B cell (primary cell): ENCODE measurements at regions not wholly inside any gene's neighbourhood (a gene's known extent, or its start where the extent isn't known, plus 50 kb on each side); places are given as distances from the start of the nearest gene placed in this dataset.

ENCODE experiments used
- ATAC-seq: fragments of 200-7000 bp; cut with Tn5 transposase; one replicate; pipeline ENCODE4 v1.10.0; 2021; ENCODE audit warnings: low read depth, mild to moderate bottlenecking, moderate number of reproducible peaks, moderate library complexity
- CTCF ChIA-PET: fragments of 350-600 bp; sonication (Branson Sonifier 250); formaldehyde crosslinking; loops from one replicate; lab custom pipeline; 2021; ENCODE audit warnings: antibody characterized with exemption, inconsistent platforms; lab: Charles Lee
- POLR2A ChIA-PET: fragments of 350-600 bp; sonication (Branson Sonifier 250); formaldehyde crosslinking; loops from one replicate; lab custom pipeline; 2021; ENCODE audit warnings: antibody characterized with exemption; lab: Charles Lee
- DNase-seq: peaks from one replicate; pipeline ENCODE4 v3.0.0; 2013
- H2AFZ ChIP-seq: 2 replicates; pipeline ENCODE4 v1.6.1; 2012; ENCODE audit warnings: mild to moderate bottlenecking, low read depth, low read length; ENCODE audit not compliant: insufficient read depth, poor library complexity, severe bottlenecking
- H3K27ac ChIP-seq, 2 donors: 1 replicate in 1 of 2; 2 replicates in 1 of 2; pipeline ENCODE4 v1.5.1; 2012 to 2013; ENCODE audit warnings: low read length in 2 of 2, mild to moderate bottlenecking in 2 of 2, moderate library complexity in 1 of 2
- H3K27me3 ChIP-seq, 4 experiments: fragments of 200-600 bp in 1 of 4; sonication (generic) in 1 of 4; replicated peaks in 1 of 4; 1 replicate in 2 of 4; 2 replicates in 2 of 4; pipeline versions ENCODE4 v1.6.1 to v1.7.0; 2013 to 2016; ENCODE audit warnings: low read length in 3 of 4, mild to moderate bottlenecking in 2 of 4, mixed read lengths in 1 of 4, moderate library complexity in 1 of 4; ENCODE audit not compliant: insufficient read depth in 4 of 4, control insufficient read depth in 3 of 4; ENCODE audit errors: control extremely low read depth in 1 of 4
- H3K36me3 ChIP-seq, 2 experiments: replicated peaks in 1 of 2; 1 replicate in 1 of 2; 2 replicates in 1 of 2; pipeline versions ENCODE4 v1.6.1 to v1.7.1; 2013; ENCODE audit warnings: low read length in 1 of 2; ENCODE audit not compliant: insufficient read depth in 2 of 2, control insufficient read depth in 1 of 2; ENCODE audit errors: control extremely low read depth in 1 of 2, extremely low read depth in 1 of 2
- H3K4me1 ChIP-seq, 2 donors: fragments of 200-600 bp in 1 of 2; sonication (generic) in 1 of 2; 1 replicate in 1 of 2; 2 replicates in 1 of 2; pipeline versions ENCODE4 v1.5.1 to v1.6.1; 2013 to 2017; ENCODE audit warnings: low read length in 2 of 2; ENCODE audit not compliant: control insufficient read depth in 2 of 2, insufficient read depth in 2 of 2
- H3K4me2 ChIP-seq: replicated peaks from 2 replicates; pipeline ENCODE3; 2012; ENCODE audit warnings: mild to moderate bottlenecking, low read depth, low read length; ENCODE audit not compliant: poor library complexity, severe bottlenecking
- H3K4me3 ChIP-seq, 5 experiments: fragments of 200-600 bp in 1 of 5; sonication (generic) in 1 of 5; 1 replicate in 3 of 5; 2 replicates in 2 of 5; pipeline versions ENCODE4 v1.5.1 to v1.7.0; 2011 to 2016; ENCODE audit warnings: low read length in 4 of 5, mild to moderate bottlenecking in 4 of 5, low read depth in 2 of 5, control low read depth in 1 of 5, moderate library complexity in 1 of 5; ENCODE audit not compliant: insufficient read depth in 1 of 5; ENCODE audit errors: control extremely low read depth in 1 of 5, extremely low read depth in 1 of 5
- H3K79me2 ChIP-seq: fragments of 200-600 bp; sonication (generic); one replicate; pipeline ENCODE4 v1.6.0; 2016; ENCODE audit warnings: low read length; ENCODE audit not compliant: control insufficient read depth, insufficient read depth
- H3K9ac ChIP-seq: fragments of 200-600 bp; sonication (generic); 2 replicates; pipeline ENCODE4 v1.6.1; 2017; ENCODE audit warnings: mild to moderate bottlenecking, low read length, moderate library complexity
- H3K9me3 ChIP-seq, 3 donors: one replicate each; pipeline versions ENCODE4 v1.6.1 to v1.7.1; 2013; ENCODE audit warnings: low read length in 2 of 3; ENCODE audit not compliant: control insufficient read depth in 2 of 3, insufficient read depth in 1 of 3; ENCODE audit errors: control extremely low read depth in 1 of 3
- H4K20me1 ChIP-seq: 2 replicates; pipeline ENCODE4 v1.6.0; 2012; ENCODE audit warnings: mild to moderate bottlenecking, low read length; ENCODE audit not compliant: insufficient read depth, control insufficient read depth, poor library complexity, severe bottlenecking
- H3K27ac Mint-ChIP-seq: one replicate; pipeline ENCODE4 v1.8.0; 2021; ENCODE audit warnings: mixed read lengths
- H3K27me3 Mint-ChIP-seq: one replicate; pipeline ENCODE4 v1.8.0; 2021; ENCODE audit warnings: mixed read lengths
- H3K4me1 Mint-ChIP-seq: one replicate; pipeline ENCODE4 v1.8.0; 2021; ENCODE audit warnings: mixed read lengths
- H3K4me3 Mint-ChIP-seq: one replicate; pipeline ENCODE4 v1.8.0; 2021; ENCODE audit warnings: mixed read lengths
- H3K9me3 Mint-ChIP-seq: one replicate; pipeline ENCODE4 v1.8.0; 2022; ENCODE audit warnings: mixed read lengths; ENCODE audit not compliant: insufficient read depth
- CTCF ChIP-seq: fragments of 200-600 bp; IDR thresholded peaks from one replicate; pipeline ENCODE4 v1.8.0; 2022; ENCODE audit warnings: antibody characterized with exemption, mild to moderate bottlenecking
- EZH2 ChIP-seq: IDR thresholded peaks from 2 replicates; pipeline ENCODE4 v1.6.1; 2012; ENCODE audit warnings: borderline replicate concordance, low read depth, mild to moderate bottlenecking, moderate library complexity, low read length; ENCODE audit not compliant: insufficient read depth, poor library complexity, severe bottlenecking
- WGBS: methylation state at CpG from one replicate; pipeline ENCODE4 v1.1.5; 2013; ENCODE audit warnings: missing lambda C conversion rate; ENCODE audit not compliant: insufficient coverage; 5-methylcytosine and 5-hydroxymethylcytosine counted together
- intact Hi-C: fragments of 100-400 bp; cut with micrococcal nuclease; formaldehyde crosslinking; loops from one replicate; pipeline ENCODE4 v1.10.0; 2022

GRCh38 chr18:40944576-40944975 is 1010.5 kb upstream of the PIK3C3 start:
- DNase-seq (no peak), ATAC-seq (no peak)
- H3K27ac Mint-ChIP-seq = no peak overlapping the region
- 89% methylated on average over 1 of the region's 2 CpGs for whole genome bisulfite sequencing
- Histone ChIP-seq H3K4me1 (no peaks in the 10 kb centered on the region), H3K4me3 (no peak overlapping the region), H3K9me3 (peaks cover 0 to 5% (median 0%) of the 10 kb centered on the region in 3 donors), H4K20me1 (no peaks in the 10 kb centered on the region), H3K9ac (no peak overlapping the region), H3K27me3 (no peaks in the 10 kb centered on the region), H2AFZ (no peak overlapping the region), H3K4me2 (no peak overlapping the region), H3K27ac (no peak overlapping the region), H3K36me3 (no peaks in the 10 kb centered on the region), H3K79me2 (no peaks in the 10 kb centered on the region)
- H3K4me3 Mint-ChIP-seq = no peak overlapping the region
- no peaks in the 10 kb centered on the region for H3K9me3 Mint-ChIP-seq
- no peaks in the 10 kb centered on the region for H3K4me1 Mint-ChIP-seq
- CTCF ChIA-PET = no interaction called here
- intact Hi-C loops = no loop called here
- no peaks in the 10 kb centered on the region for H3K27me3 Mint-ChIP-seq
- POLR2A ChIA-PET = no interaction called here
- TF ChIP-seq CTCF (no peak), EZH2 (no peak)

GRCh38 chr18:40939656-40940515 is 1015.1 kb upstream of the PIK3C3 start:
- intact Hi-C loops = no loop called here
- no peaks in the 10 kb centered on the region for H3K4me1 Mint-ChIP-seq
- 96% methylated on average over 29 of the region's 31 CpGs for WGBS

More at GRCh38 chr18:40939656-40940515, 1015.1 kb upstream of the PIK3C3 start:
- no peak overlapping the region for H3K4me3 Mint-ChIP-seq
- no peaks in the 10 kb centered on the region for H3K79me2 ChIP-seq
- H2AFZ ChIP-seq = no peak overlapping the region
- H3K27ac Mint-ChIP-seq = no peak overlapping the region
- no peak overlapping the region for H3K4me3 ChIP-seq
- H3K4me1 ChIP-seq = no peaks in the 10 kb centered on the region
- no peaks in the 10 kb centered on the region for H3K27me3 ChIP-seq
- no peaks in the 10 kb centered on the region for H3K9me3 ChIP-seq
- ATAC-seq (no peak), DNase-seq (no peak)
- H4K20me1 ChIP-seq = no peaks in the 10 kb centered on the region
- CTCF ChIA-PET = no interaction called here
- H3K9ac ChIP-seq = no peak overlapping the region
- H3K27ac ChIP-seq = no peak overlapping the region
- no peaks in the 10 kb centered on the region for H3K27me3 Mint-ChIP-seq
- H3K9me3 Mint-ChIP-seq = no peaks in the 10 kb centered on the region
- no peaks in the 10 kb centered on the region for H3K36me3 ChIP-seq
- POLR2A ChIA-PET = no interaction called here
- TF ChIP-seq CTCF (no peak), EZH2 (no peak)
- H3K4me2 ChIP-seq = no peak overlapping the region
